Astrocyte (in vitro differentiated cells and primary cell): ENCODE measurements at regions not wholly inside any gene's neighbourhood (a gene's known extent, or its start where the extent isn't known, plus 50 kb on each side); places are given as distances from the start of the nearest gene placed in this dataset.

Experiments
- DNase-seq: peaks from one replicate; pipeline ENCODE4 v3.0.0-alpha.2; 2010; ENCODE audit warnings: low read depth
- FAIRE-seq: peaks from 2 replicates; lab custom pipeline; 2011; peaks lifted over from hg19 to GRCh38; lab: Jason Lieb, UNC
- H2AFZ ChIP-seq: 2 replicates; pipeline ENCODE4 v1.6.0; 2012; ENCODE audit warnings: low read depth, low read length, inconsistent platforms
- H3K27ac ChIP-seq: 2 replicates; pipeline ENCODE4 v1.5.1; 2011; ENCODE audit warnings: low read depth, low read length, inconsistent platforms
- H3K27me3 ChIP-seq: 2 replicates; pipeline ENCODE4 v1.6.0; 2011; ENCODE audit warnings: low read length, inconsistent platforms; ENCODE audit not compliant: insufficient read depth
- H3K36me3 ChIP-seq: 2 replicates; pipeline ENCODE4 v1.5.1; 2011; ENCODE audit warnings: low read length, inconsistent platforms; ENCODE audit not compliant: insufficient read depth
- H3K4me1 ChIP-seq: 2 replicates; pipeline ENCODE4 v1.5.1; 2011; ENCODE audit warnings: low read length, inconsistent platforms; ENCODE audit not compliant: insufficient read depth
- H3K4me2 ChIP-seq: 2 replicates; pipeline ENCODE4 v1.6.0; 2012; ENCODE audit warnings: low read length, inconsistent platforms
- H3K4me3 ChIP-seq: 2 replicates; pipeline ENCODE4 v1.5.1; 2011; ENCODE audit warnings: low read depth, mild to moderate bottlenecking, low read length, inconsistent platforms; ENCODE audit not compliant: insufficient read depth
- H3K79me2 ChIP-seq: 2 replicates; pipeline ENCODE4 v1.6.0; 2012; ENCODE audit warnings: mild to moderate bottlenecking, low read length, inconsistent platforms; ENCODE audit not compliant: insufficient read depth
- H3K9ac ChIP-seq: 2 replicates; pipeline ENCODE4 v1.6.0; 2012; ENCODE audit warnings: mild to moderate bottlenecking, low read length, inconsistent platforms
- H3K9me3 ChIP-seq: 2 replicates; pipeline ENCODE4 v1.5.1; 2012; ENCODE audit warnings: low read depth, mild to moderate bottlenecking, low read length, inconsistent platforms; ENCODE audit not compliant: insufficient read depth
- H4K20me1 ChIP-seq: 2 replicates; pipeline ENCODE4 v1.6.0; 2012; ENCODE audit warnings: low read length, inconsistent platforms; ENCODE audit not compliant: insufficient read depth
- H3K27ac Mint-ChIP-seq: one replicate; pipeline ENCODE4 v1.8.0; 2021; ENCODE audit warnings: mild to moderate bottlenecking, mixed read lengths; ENCODE audit not compliant: unreplicated experiment
- H3K27me3 Mint-ChIP-seq: one replicate; pipeline ENCODE4 v1.8.0; 2021; ENCODE audit warnings: low read depth, mixed read lengths; ENCODE audit not compliant: unreplicated experiment
- H3K36me3 Mint-ChIP-seq: one replicate; pipeline ENCODE4 v1.8.0; 2021; ENCODE audit warnings: low read depth, mixed read lengths; ENCODE audit not compliant: unreplicated experiment
- H3K4me1 Mint-ChIP-seq: one replicate; pipeline ENCODE4 v1.8.0; 2021; ENCODE audit warnings: low read depth, mixed read lengths; ENCODE audit not compliant: unreplicated experiment
- H3K4me3 Mint-ChIP-seq: one replicate; pipeline ENCODE4 v1.8.0; 2021; ENCODE audit warnings: mild to moderate bottlenecking, moderate library complexity, mixed read lengths; ENCODE audit not compliant: unreplicated experiment
- H3K9me3 Mint-ChIP-seq: one replicate; pipeline ENCODE4 v1.8.0; 2021; ENCODE audit warnings: mild to moderate bottlenecking, mixed read lengths; ENCODE audit not compliant: unreplicated experiment
- CTCF ChIP-seq: IDR thresholded peaks from 2 replicates; pipeline ENCODE4 v1.5.1; 2011; ENCODE audit warnings: low read depth, mild to moderate bottlenecking, inconsistent platforms, low read length, moderate library complexity; ENCODE audit not compliant: insufficient read depth
- EZH2 ChIP-seq: IDR thresholded peaks from 2 replicates; pipeline ENCODE4 v1.6.1; 2012; ENCODE audit warnings: mild to moderate bottlenecking, low read length, inconsistent platforms; ENCODE audit not compliant: insufficient read depth

DNA sequence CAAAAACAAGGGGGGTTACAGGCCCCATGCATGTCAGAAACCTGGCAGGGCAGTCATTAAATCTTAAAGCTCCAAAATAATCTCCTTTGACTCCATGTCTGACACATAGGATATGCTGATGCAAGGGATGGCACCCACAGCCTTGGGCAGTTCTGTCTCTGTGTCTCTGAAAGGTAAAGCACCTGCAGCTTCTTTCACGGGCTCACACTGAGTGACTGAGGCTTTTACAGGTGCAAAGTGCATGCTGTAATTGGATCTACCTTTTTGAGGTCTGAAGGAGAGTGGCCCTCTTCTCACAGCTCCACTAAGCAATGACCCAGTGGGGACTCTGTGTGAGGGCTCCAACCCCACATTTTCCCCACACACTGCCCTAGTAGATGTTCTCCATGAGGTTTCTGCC is 1309.0 kb upstream of the B3GALT2 start:
- Histone ChIP-seq H3K36me3 (no peaks in the 10 kb centered on the region), H3K27me3 (no peaks in the 10 kb centered on the region), H2AFZ (no peak overlapping the region), H3K9me3 (no peaks in the 10 kb centered on the region), H3K4me3 (no peak overlapping the region), H3K9ac (no peak overlapping the region), H3K4me1 (no peaks in the 10 kb centered on the region), H3K4me2 (no peak overlapping the region), H3K27ac (no peak overlapping the region), H4K20me1 (no peaks in the 10 kb centered on the region), H3K79me2 (no peaks in the 10 kb centered on the region)
- Mint-ChIP-seq H3K9me3 (peaks cover 12% of the 10 kb centered on the region), H3K4me3 (no peak overlapping the region), H3K36me3 (no peaks in the 10 kb centered on the region), H3K27me3 (no peaks in the 10 kb centered on the region), H3K27ac (no peak overlapping the region), H3K4me1 (no peaks in the 10 kb centered on the region)
- TF ChIP-seq EZH2 (no peak), CTCF (no peak)
- FAIRE-seq (no peak), DNase-seq (no peak)

DNA sequence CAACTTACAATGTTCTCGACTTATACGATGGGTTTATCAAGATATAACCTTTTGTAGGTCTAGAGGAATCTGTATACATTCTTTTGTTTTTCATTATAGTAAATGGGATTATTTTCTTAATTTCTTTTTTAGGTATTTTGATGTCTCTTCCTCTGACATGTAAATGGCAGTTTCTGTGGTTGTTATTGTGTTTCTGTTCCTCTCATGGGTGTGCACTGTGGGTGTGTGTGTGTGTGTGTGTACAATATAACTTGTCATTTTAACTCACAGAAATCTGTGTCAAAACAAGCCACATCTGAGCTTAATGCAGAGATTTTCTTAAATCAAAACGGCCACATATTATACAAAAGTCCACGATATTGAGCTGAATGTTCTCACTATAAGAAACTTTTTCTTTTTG is 1300.8 kb upstream of the B3GALT2 start:
- H3K36me3 Mint-ChIP-seq = no peaks in the 10 kb centered on the region
- FAIRE-seq (no peak), DNase-seq (no peak)
- no peak overlapping the region for H3K27ac Mint-ChIP-seq
- Histone ChIP-seq H3K27ac (no peak overlapping the region), H3K36me3 (no peaks in the 10 kb centered on the region), H3K27me3 (no peaks in the 10 kb centered on the region), H3K9ac (no peak overlapping the region), H4K20me1 (no peaks in the 10 kb centered on the region), H3K4me2 (no peak overlapping the region), H3K9me3 (no peaks in the 10 kb centered on the region), H3K4me1 (no peaks in the 10 kb centered on the region), H3K4me3 (no peak overlapping the region), H2AFZ (no peak overlapping the region), H3K79me2 (no peaks in the 10 kb centered on the region)
- no peaks in the 10 kb centered on the region for H3K9me3 Mint-ChIP-seq
- H3K27me3 Mint-ChIP-seq = no peaks in the 10 kb centered on the region
- TF ChIP-seq EZH2 = no peak
- TF ChIP-seq CTCF = no peak
- no peaks in the 10 kb centered on the region for H3K4me1 Mint-ChIP-seq
- no peak overlapping the region for H3K4me3 Mint-ChIP-seq

DNA sequence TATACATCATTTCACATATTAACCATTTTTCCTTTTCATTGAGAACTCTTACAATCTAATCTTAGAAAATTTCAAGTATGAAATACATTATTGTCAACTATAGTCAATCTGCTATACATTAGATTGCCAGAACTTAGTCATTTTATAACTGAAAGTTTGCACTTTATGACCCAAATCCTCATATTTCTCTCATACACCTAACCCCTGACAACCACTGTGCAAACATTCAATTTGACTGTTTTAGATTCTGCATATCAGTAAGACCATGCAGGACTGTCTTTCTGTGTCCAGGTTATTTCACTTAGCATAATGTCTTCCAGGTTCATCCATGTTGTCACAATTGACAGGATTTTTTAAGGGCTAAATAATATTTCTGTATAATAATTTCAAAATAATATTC is 1299.0 kb upstream of the B3GALT2 start:
- Histone ChIP-seq H2AFZ (no peak overlapping the region), H3K27ac (no peak overlapping the region), H3K36me3 (no peaks in the 10 kb centered on the region), H4K20me1 (no peaks in the 10 kb centered on the region), H3K27me3 (no peaks in the 10 kb centered on the region), H3K79me2 (no peaks in the 10 kb centered on the region), H3K9me3 (no peaks in the 10 kb centered on the region), H3K4me3 (no peak overlapping the region), H3K4me2 (no peak overlapping the region), H3K4me1 (no peaks in the 10 kb centered on the region), H3K9ac (no peak overlapping the region)
- no peaks in the 10 kb centered on the region for H3K4me1 Mint-ChIP-seq
- TF ChIP-seq CTCF = no peak
- TF ChIP-seq EZH2 = no peak
- no peak overlapping the region for H3K27ac Mint-ChIP-seq
- no peaks in the 10 kb centered on the region for H3K9me3 Mint-ChIP-seq
- H3K27me3 Mint-ChIP-seq = no peaks in the 10 kb centered on the region
- DNase-seq (no peak), FAIRE-seq (no peak)
- H3K4me3 Mint-ChIP-seq = no peak overlapping the region
- no peaks in the 10 kb centered on the region for H3K36me3 Mint-ChIP-seq
